Gastrocnemius medialis (tissue), 4 donors: ENCODE measurements at regions not wholly inside any gene's neighbourhood (a gene's known extent, or its start where the extent isn't known, plus 50 kb on each side); places are given as distances from the start of the nearest gene placed in this dataset.
"Not testable (repeated sequence)": the region's sequence is repeated elsewhere in the genome, so short reads cannot be mapped to it uniquely, and the experiment has no call there.

ENCODE experiments used
- CTCF ChIP-seq, 5 experiments: fragments of 450-650 bp in 3 of 5; fragments of 200-600 bp in 2 of 5; sonication (generic) in 2 of 5; IDR thresholded peaks in 4 of 5; conservative IDR thresholded peaks in 1 of 5; 1 replicate in 4 of 5; 2 replicates in 1 of 5; pipeline ENCODE4 v1.5.1; 2016 to 2019; ENCODE audit warnings: antibody characterized with exemption in 5 of 5, mild to moderate bottlenecking in 3 of 5, moderate library complexity in 3 of 5
- POLR2A ChIP-seq, 2 donors: fragments of 450-650 bp; IDR thresholded peaks; one replicate each; pipeline ENCODE4 v1.6.1; 2017; ENCODE audit warnings: antibody characterized with exemption in 2 of 2, mild to moderate bottlenecking in 2 of 2, moderate library complexity in 2 of 2

- TF ChIP-seq CTCF (IDR thresholded peaks at IDR 0.05 in 4 of 5, conservative IDR thresholded peaks at IDR 0.05 in 1 of 5); POLR2A (IDR thresholded peaks at IDR 0.05): not testable (repeated sequence)
These were observed 93.4 kb upstream of the PRMT8 start for GRCh38 chr12:3397596-3397995.
